ENCODE measurements at regions not wholly inside any gene's neighbourhood (a gene's known extent, or its start where the extent isn't known, plus 50 kb on each side); places are given as distances from the start of the nearest gene placed in this dataset.

- Histone ChIP-seq H3K27me3 (ENCODE audit: insufficient read depth, low read depth, low read length) (no peaks in the 10 kb centered on the region), H3F3A (ENCODE audit: insufficient read depth, low read length, poor library complexity, severe bottlenecking) (no peaks in the 10 kb centered on the region), H2AFZ (ENCODE audit: low read depth, low read length) (no peak overlapping the region), H3K27ac (ENCODE audit: low read length) (no peak overlapping the region), H3K9ac (ENCODE audit: low read length) (no peak overlapping the region), H4K20me1 (ENCODE audit: insufficient read depth) (no peaks in the 10 kb centered on the region), H3K9me3 (ENCODE audit: low read length) (peaks cover 7% of the 10 kb centered on the region), H3K36me3 (ENCODE audit: insufficient read depth, low read length) (no peaks in the 10 kb centered on the region), H3K4me3 (ENCODE audit: low read length) (no peak overlapping the region), H3K9me2 (ENCODE audit: insufficient read depth, low read length) (no peaks in the 10 kb centered on the region), H3K79me2 (replicated peaks; ENCODE audit: insufficient read depth, low read length) (no peaks in the 10 kb centered on the region), H3K4me2 (ENCODE audit: low read length) (no peak overlapping the region)
- TF ChIP-seq CTCF (IDR thresholded peaks at IDR 0.05; ENCODE audit: poor library complexity, severe bottlenecking), result no peak
- TF ChIP-seq MXI1 (conservative IDR thresholded peaks at IDR 0.05; ENCODE audit: poor library complexity, severe bottlenecking), result no peak
- no peak for TF ChIP-seq POLR2AphosphoS5 (IDR thresholded peaks at IDR 0.05)
- no peak for TF ChIP-seq RAD21 (conservative IDR thresholded peaks at IDR 0.05)
- TF ChIP-seq EZH2 (IDR thresholded peaks at IDR 0.05; ENCODE audit: borderline replicate concordance, insufficient read depth, low read length, poor library complexity, severe bottlenecking), result no peak
- no peak for TF ChIP-seq REST (IDR thresholded peaks at IDR 0.05; ENCODE audit: borderline replicate concordance)
- no peak for TF ChIP-seq SMC3 (conservative IDR thresholded peaks at IDR 0.05; ENCODE audit: poor library complexity)
These were observed 247.9 kb upstream of the BMP2 start for GRCh38 chr20:6519556-6519955.

GRCh38 chr20:6515261-6515660 is 252.2 kb upstream of the BMP2 start:
- no peak for TF ChIP-seq TAF1 (IDR thresholded peaks at IDR 0.05; ENCODE audit: low read depth)
- TF ChIP-seq EZH2 (IDR thresholded peaks at IDR 0.05; ENCODE audit: borderline replicate concordance, insufficient read depth, low read length, poor library complexity, severe bottlenecking), result no peak
- TF ChIP-seq RAD21 (conservative IDR thresholded peaks at IDR 0.05), result no peak
- TF ChIP-seq CTCF (IDR thresholded peaks at IDR 0.05; ENCODE audit: poor library complexity, severe bottlenecking), result no peak
- TF ChIP-seq MXI1 (conservative IDR thresholded peaks at IDR 0.05; ENCODE audit: poor library complexity, severe bottlenecking), result no peak
- TF ChIP-seq EP300 (conservative IDR thresholded peaks at IDR 0.05; ENCODE audit: poor library complexity, severe bottlenecking), result no peak
- TF ChIP-seq REST (IDR thresholded peaks at IDR 0.05; ENCODE audit: borderline replicate concordance), result no peak
- TF ChIP-seq POLR2AphosphoS5 (IDR thresholded peaks at IDR 0.05), result no peak
- no peak for TF ChIP-seq SMC3 (conservative IDR thresholded peaks at IDR 0.05; ENCODE audit: poor library complexity)
- Histone ChIP-seq H3K9me2 (ENCODE audit: insufficient read depth, low read length) (no peaks in the 10 kb centered on the region), H3K9me3 (ENCODE audit: low read length) (no peaks in the 10 kb centered on the region), H3K9ac (ENCODE audit: low read length) (no peak overlapping the region), H2AFZ (ENCODE audit: low read depth, low read length) (no peak overlapping the region), H3K4me3 (ENCODE audit: low read length) (no peak overlapping the region), H3K27ac (ENCODE audit: low read length) (no peak overlapping the region), H3K27me3 (ENCODE audit: insufficient read depth, low read depth, low read length) (no peaks in the 10 kb centered on the region), H3F3A (ENCODE audit: insufficient read depth, low read length, poor library complexity, severe bottlenecking) (no peaks in the 10 kb centered on the region), H3K36me3 (ENCODE audit: insufficient read depth, low read length) (no peaks in the 10 kb centered on the region), H3K4me2 (ENCODE audit: low read length) (no peak overlapping the region), H3K79me2 (replicated peaks; ENCODE audit: insufficient read depth, low read length) (no peaks in the 10 kb centered on the region), H4K20me1 (ENCODE audit: insufficient read depth) (no peaks in the 10 kb centered on the region)
